HL-60 (cell line): ENCODE measurements at regions not wholly inside any gene's neighbourhood (a gene's known extent, or its start where the extent isn't known, plus 50 kb on each side); places are given as distances from the start of the nearest gene placed in this dataset.

ENCODE experiments used
- GABPA ChIP-seq: IDR thresholded peaks from 2 replicates; pipeline ENCODE4 v1.6.1; 2012; ENCODE audit warnings: low read depth
- POLR2AphosphoS5 ChIP-seq: IDR thresholded peaks from 2 replicates; pipeline ENCODE4 v1.6.1; 2012; ENCODE audit warnings: low read depth
- SPI1 ChIP-seq: IDR thresholded peaks from 2 replicates; pipeline ENCODE4 v1.6.1; 2012; ENCODE audit warnings: low read depth, mild to moderate bottlenecking, borderline replicate concordance
- TF ChIP-seq, protein P1 (sequence below): IDR thresholded peaks from one replicate; pipeline ENCODE4 v1.5.1; 2011; ENCODE audit warnings: low read length, control low read depth, inconsistent platforms; ENCODE audit not compliant: insufficient read depth
- TF ChIP-seq, protein P2 (sequence below): IDR thresholded peaks from 2 replicates; pipeline ENCODE4 v1.6.1; 2012; ENCODE audit warnings: low read depth; ENCODE audit not compliant: insufficient replicate concordance

DNA sequence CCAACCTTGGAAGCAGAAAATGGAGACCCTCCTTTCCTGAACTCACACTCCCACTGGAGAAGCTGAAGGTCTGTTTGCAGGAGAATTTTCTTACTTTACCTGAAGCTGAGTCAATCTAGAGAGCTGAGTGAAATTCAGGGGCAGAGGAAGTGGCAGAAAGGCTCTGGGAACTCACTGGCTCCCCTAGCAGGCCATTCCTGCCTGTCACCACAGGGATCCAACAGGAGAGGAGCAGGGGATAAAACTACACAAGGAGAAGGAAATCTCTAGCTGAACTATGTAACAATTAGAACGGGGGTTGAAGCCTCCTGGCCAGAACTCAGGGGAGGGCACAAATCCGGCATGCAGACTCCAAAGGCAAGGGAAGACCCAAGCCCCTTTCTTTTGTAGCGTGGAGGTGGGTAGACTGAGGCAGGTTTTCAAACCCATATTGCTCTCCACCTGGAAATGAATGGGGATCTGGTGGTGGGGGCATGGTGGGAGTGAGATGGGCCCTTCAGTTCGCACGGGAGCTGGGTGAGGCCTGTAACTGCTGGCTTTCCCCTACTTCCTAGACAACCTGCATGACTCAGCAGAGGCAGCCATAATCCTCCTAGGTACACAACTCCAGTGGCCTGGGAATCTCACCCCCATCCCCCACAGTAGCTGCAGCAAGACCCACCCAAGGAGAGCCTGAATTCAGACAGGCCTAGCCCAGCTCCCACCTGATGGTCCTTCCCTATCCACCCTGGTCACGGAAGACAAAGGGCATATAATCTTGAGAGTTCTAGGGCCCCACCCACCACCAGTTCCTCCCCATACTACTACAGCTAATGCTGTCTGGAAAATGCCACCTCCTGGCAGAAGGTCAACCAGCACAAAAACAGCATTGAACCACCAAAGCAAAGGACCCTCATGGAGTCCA, 158.1 kb downstream of the LTN1 start:
- TF ChIP-seq, protein P1, sequence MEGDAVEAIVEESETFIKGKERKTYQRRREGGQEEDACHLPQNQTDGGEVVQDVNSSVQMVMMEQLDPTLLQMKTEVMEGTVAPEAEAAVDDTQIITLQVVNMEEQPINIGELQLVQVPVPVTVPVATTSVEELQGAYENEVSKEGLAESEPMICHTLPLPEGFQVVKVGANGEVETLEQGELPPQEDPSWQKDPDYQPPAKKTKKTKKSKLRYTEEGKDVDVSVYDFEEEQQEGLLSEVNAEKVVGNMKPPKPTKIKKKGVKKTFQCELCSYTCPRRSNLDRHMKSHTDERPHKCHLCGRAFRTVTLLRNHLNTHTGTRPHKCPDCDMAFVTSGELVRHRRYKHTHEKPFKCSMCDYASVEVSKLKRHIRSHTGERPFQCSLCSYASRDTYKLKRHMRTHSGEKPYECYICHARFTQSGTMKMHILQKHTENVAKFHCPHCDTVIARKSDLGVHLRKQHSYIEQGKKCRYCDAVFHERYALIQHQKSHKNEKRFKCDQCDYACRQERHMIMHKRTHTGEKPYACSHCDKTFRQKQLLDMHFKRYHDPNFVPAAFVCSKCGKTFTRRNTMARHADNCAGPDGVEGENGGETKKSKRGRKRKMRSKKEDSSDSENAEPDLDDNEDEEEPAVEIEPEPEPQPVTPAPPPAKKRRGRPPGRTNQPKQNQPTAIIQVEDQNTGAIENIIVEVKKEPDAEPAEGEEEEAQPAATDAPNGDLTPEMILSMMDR = no peak
- TF ChIP-seq POLR2AphosphoS5 = no peak
- TF ChIP-seq, protein P2, sequence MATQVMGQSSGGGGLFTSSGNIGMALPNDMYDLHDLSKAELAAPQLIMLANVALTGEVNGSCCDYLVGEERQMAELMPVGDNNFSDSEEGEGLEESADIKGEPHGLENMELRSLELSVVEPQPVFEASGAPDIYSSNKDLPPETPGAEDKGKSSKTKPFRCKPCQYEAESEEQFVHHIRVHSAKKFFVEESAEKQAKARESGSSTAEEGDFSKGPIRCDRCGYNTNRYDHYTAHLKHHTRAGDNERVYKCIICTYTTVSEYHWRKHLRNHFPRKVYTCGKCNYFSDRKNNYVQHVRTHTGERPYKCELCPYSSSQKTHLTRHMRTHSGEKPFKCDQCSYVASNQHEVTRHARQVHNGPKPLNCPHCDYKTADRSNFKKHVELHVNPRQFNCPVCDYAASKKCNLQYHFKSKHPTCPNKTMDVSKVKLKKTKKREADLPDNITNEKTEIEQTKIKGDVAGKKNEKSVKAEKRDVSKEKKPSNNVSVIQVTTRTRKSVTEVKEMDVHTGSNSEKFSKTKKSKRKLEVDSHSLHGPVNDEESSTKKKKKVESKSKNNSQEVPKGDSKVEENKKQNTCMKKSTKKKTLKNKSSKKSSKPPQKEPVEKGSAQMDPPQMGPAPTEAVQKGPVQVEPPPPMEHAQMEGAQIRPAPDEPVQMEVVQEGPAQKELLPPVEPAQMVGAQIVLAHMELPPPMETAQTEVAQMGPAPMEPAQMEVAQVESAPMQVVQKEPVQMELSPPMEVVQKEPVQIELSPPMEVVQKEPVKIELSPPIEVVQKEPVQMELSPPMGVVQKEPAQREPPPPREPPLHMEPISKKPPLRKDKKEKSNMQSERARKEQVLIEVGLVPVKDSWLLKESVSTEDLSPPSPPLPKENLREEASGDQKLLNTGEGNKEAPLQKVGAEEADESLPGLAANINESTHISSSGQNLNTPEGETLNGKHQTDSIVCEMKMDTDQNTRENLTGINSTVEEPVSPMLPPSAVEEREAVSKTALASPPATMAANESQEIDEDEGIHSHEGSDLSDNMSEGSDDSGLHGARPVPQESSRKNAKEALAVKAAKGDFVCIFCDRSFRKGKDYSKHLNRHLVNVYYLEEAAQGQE = no peak
- no peak for TF ChIP-seq SPI1
- TF ChIP-seq GABPA = no peak
